H1 (cell line): ENCODE measurements at regions not wholly inside any gene's neighbourhood (a gene's known extent, or its start where the extent isn't known, plus 50 kb on each side); places are given as distances from the start of the nearest gene placed in this dataset.

Experiments used
- CTCF ChIA-PET: fragments of 300-600 bp; sonication (Branson Sonifier 250); formaldehyde crosslinking; loops from one replicate; lab custom pipeline; 2021; ENCODE audit not compliant: partially characterized antibody; lab: Charles Lee
- POLR2A ChIA-PET: fragments of 300-600 bp; sonication (Branson Sonifier 250); formaldehyde crosslinking; loops from one replicate; lab custom pipeline; 2021; ENCODE audit warnings: inconsistent platforms; ENCODE audit not compliant: partially characterized antibody; lab: Charles Lee
- DNase-seq, 2 experiments: peaks; one replicate each; pipeline versions ENCODE4 v3.0.0 to v3.0.0-alpha.2; 2010 to 2022; ENCODE audit warnings: low spot score in 2 of 2, low read depth in 1 of 2, mixed read lengths in 1 of 2
- FAIRE-seq: peaks from 2 replicates; lab custom pipeline; 2011; peaks lifted over from hg19 to GRCh38; lab: Jason Lieb, UNC
- H2AFZ ChIP-seq: 2 replicates; pipeline ENCODE4 v1.8.1; 2012; ENCODE audit warnings: low read length, inconsistent platforms
- H2AK5ac ChIP-seq: 2 replicates; pipeline ENCODE4 v1.6.1; 2013; ENCODE audit warnings: low read depth, low read length
- H2BK120ac ChIP-seq: replicated peaks from 2 replicates; pipeline ENCODE3; 2013; ENCODE audit warnings: low read depth, low read length, inconsistent platforms
- H2BK12ac ChIP-seq: 2 replicates; pipeline ENCODE4 v1.6.1; 2013; ENCODE audit warnings: low read depth, low read length
- H2BK15ac ChIP-seq: 2 replicates; pipeline ENCODE4 v1.6.1; 2013; ENCODE audit warnings: low read length
- H2BK20ac ChIP-seq: 2 replicates; pipeline ENCODE4 v1.6.1; 2013; ENCODE audit warnings: low read length
- H2BK5ac ChIP-seq: 2 replicates; pipeline ENCODE4 v1.6.1; 2013; ENCODE audit warnings: low read depth, low read length
- H3K14ac ChIP-seq: 2 replicates; pipeline ENCODE4 v1.6.1; 2013; ENCODE audit warnings: inconsistent platforms; ENCODE audit not compliant: insufficient read length
- H3K18ac ChIP-seq: 2 replicates; pipeline ENCODE4 v1.6.1; 2013; ENCODE audit warnings: low read length; ENCODE audit errors: extremely low read depth
- H3K23ac ChIP-seq: 2 replicates; pipeline ENCODE4 v1.6.1; 2013; ENCODE audit warnings: inconsistent platforms; ENCODE audit not compliant: insufficient read length
- H3K23me2 ChIP-seq: 2 replicates; pipeline ENCODE4 v1.6.1; 2013; ENCODE audit warnings: low read depth, low read length
- H3K27ac ChIP-seq: 2 replicates; pipeline ENCODE4 v1.6.1; 2011; ENCODE audit warnings: low read depth, low read length, inconsistent platforms
- H3K27me3 ChIP-seq, 4 experiments: replicated peaks in 1 of 4; 1 replicate in 1 of 4; 2 replicates in 3 of 4; pipeline versions ENCODE4 v1.6.1 to v1.8.1; 2011 to 2013; ENCODE audit warnings: low read length in 3 of 4, mild to moderate bottlenecking in 3 of 4, inconsistent platforms in 2 of 4, mixed read lengths in 2 of 4, moderate library complexity in 1 of 4; ENCODE audit not compliant: control insufficient read depth in 3 of 4, insufficient read depth in 3 of 4; ENCODE audit errors: extremely low read depth in 1 of 4
- H3K36me3 ChIP-seq, 4 experiments: 2 replicates each; pipeline versions ENCODE4 v1.6.1 to v1.8.1; 2011 to 2013; ENCODE audit warnings: mild to moderate bottlenecking in 4 of 4, low read length in 3 of 4, moderate library complexity in 2 of 4, control low read depth in 1 of 4, inconsistent platforms in 1 of 4; ENCODE audit not compliant: insufficient read depth in 4 of 4, control insufficient read depth in 2 of 4
- H3K4ac ChIP-seq: replicated peaks from 2 replicates; pipeline ENCODE3; 2013; ENCODE audit warnings: low read length, low read depth, mixed read lengths, inconsistent platforms; ENCODE audit not compliant: insufficient read length
- H3K4me1 ChIP-seq, 4 experiments: replicated peaks in 1 of 4; 1 replicate in 1 of 4; 2 replicates in 3 of 4; pipeline versions ENCODE4 v1.6.1 to v1.8.1; 2011 to 2013; ENCODE audit warnings: low read length in 3 of 4, inconsistent platforms in 2 of 4, mixed read lengths in 1 of 4; ENCODE audit not compliant: insufficient read depth in 4 of 4, control insufficient read depth in 3 of 4
- H3K4me2 ChIP-seq, 2 experiments: 2 replicates each; pipeline versions ENCODE4 v1.6.1 to v1.8.1; 2011 to 2013; ENCODE audit warnings: low read depth in 2 of 2, low read length in 2 of 2, control low read depth in 1 of 2, inconsistent platforms in 1 of 2, mild to moderate bottlenecking in 1 of 2; ENCODE audit not compliant: insufficient read depth in 1 of 2
- H3K4me3 ChIP-seq, 4 experiments: fragments of 200-600, 300-600 bp in 1 of 4; sonication (generic), shearing (Covaris generic), sonication (Bioruptor Twin) in 1 of 4; 2 replicates each; pipeline versions ENCODE4 v1.5.1 to v1.8.1; 2011 to 2016; ENCODE audit warnings: low read length in 4 of 4, low read depth in 3 of 4, control low read depth in 2 of 4, inconsistent platforms in 2 of 4, mild to moderate bottlenecking in 2 of 4, mixed read lengths in 1 of 4, moderate library complexity in 1 of 4; ENCODE audit not compliant: insufficient read depth in 2 of 4; ENCODE audit errors: extremely low read depth in 1 of 4
- H3K56ac ChIP-seq: replicated peaks from 2 replicates; pipeline ENCODE3; 2013; ENCODE audit warnings: low read depth, mild to moderate bottlenecking, mixed read lengths, low read length, inconsistent platforms; ENCODE audit not compliant: insufficient read length
- H3K79me1 ChIP-seq: 2 replicates; pipeline ENCODE4 v1.6.1; 2013; ENCODE audit warnings: low read depth, low read length, control low read depth
- H3K79me2 ChIP-seq, 2 experiments: 2 replicates each; pipeline versions ENCODE4 v1.6.1 to v1.8.1; 2012 to 2013; ENCODE audit warnings: low read length in 2 of 2, mild to moderate bottlenecking in 2 of 2, inconsistent platforms in 1 of 2; ENCODE audit not compliant: insufficient read depth in 2 of 2, control insufficient read depth in 1 of 2
- H3K9ac ChIP-seq, 4 experiments: replicated peaks in 1 of 4; 1 replicate in 1 of 4; 2 replicates in 3 of 4; pipeline versions ENCODE4 v1.6.1 to v1.8.1; 2011 to 2013; ENCODE audit warnings: low read depth in 3 of 4, low read length in 3 of 4, control low read depth in 2 of 4, mild to moderate bottlenecking in 2 of 4, moderate library complexity in 2 of 4, inconsistent platforms in 1 of 4; ENCODE audit errors: extremely low read depth in 1 of 4
- H3K9me3 ChIP-seq, 2 experiments: 2 replicates each; pipeline versions ENCODE4 v1.6.1 to v1.8.1; 2012 to 2013; ENCODE audit warnings: mild to moderate bottlenecking in 2 of 2, moderate library complexity in 2 of 2, control low read depth in 1 of 2, inconsistent platforms in 1 of 2, low read depth in 1 of 2, low read length in 1 of 2, mixed read lengths in 1 of 2; ENCODE audit not compliant: insufficient read depth in 2 of 2
- H4K20me1 ChIP-seq, 2 experiments: replicated peaks in 1 of 2; 2 replicates each; pipeline versions ENCODE3 to v1.8.1; 2011 to 2013; ENCODE audit warnings: inconsistent platforms in 2 of 2, low read length in 2 of 2, mild to moderate bottlenecking in 1 of 2; ENCODE audit not compliant: insufficient read depth in 2 of 2, control insufficient read depth in 1 of 2
- H4K5ac ChIP-seq: 2 replicates; pipeline ENCODE4 v1.6.1; 2013; ENCODE audit warnings: low read length, low read depth, mixed read lengths, inconsistent platforms; ENCODE audit not compliant: insufficient read length
- H4K8ac ChIP-seq: 2 replicates; pipeline ENCODE4 v1.8.0; 2013; ENCODE audit warnings: mild to moderate bottlenecking, moderate library complexity, low read length, inconsistent platforms; ENCODE audit not compliant: insufficient read depth; ENCODE audit errors: extremely low read depth
- H4K91ac ChIP-seq: replicated peaks from 2 replicates; pipeline ENCODE3; 2013; ENCODE audit warnings: low read length, mixed read lengths, inconsistent platforms; ENCODE audit not compliant: insufficient read length
- BRCA1 ChIP-seq: IDR thresholded peaks from 2 replicates; pipeline ENCODE4 v1.6.1; 2012; ENCODE audit warnings: low read depth, low read length, improper control_type of control experiment
- CTBP2 ChIP-seq: IDR thresholded peaks from 2 replicates; pipeline ENCODE4 v1.7.0; 2011; ENCODE audit warnings: borderline replicate concordance, mild to moderate bottlenecking, moderate library complexity, mixed read lengths, low read length; ENCODE audit not compliant: insufficient read depth, insufficient read length
- JUN ChIP-seq: IDR thresholded peaks from 2 replicates; pipeline ENCODE4 v1.6.1; 2011; ENCODE audit warnings: low read depth, mild to moderate bottlenecking, improper control_type of control experiment, low read length
- JUND ChIP-seq: IDR thresholded peaks from 2 replicates; pipeline ENCODE4 v1.6.1; 2011; ENCODE audit warnings: mild to moderate bottlenecking, improper control_type of control experiment, low read length
- KDM1A ChIP-seq: fragments of 200-600, 300-600 bp; sonication (generic); IDR thresholded peaks from 2 replicates; pipeline ENCODE4 v1.7.1; 2016; ENCODE audit warnings: mild to moderate bottlenecking, low read length, borderline replicate concordance
- KDM4A ChIP-seq: IDR thresholded peaks from one replicate; pipeline ENCODE4 v1.7.1; 2012; ENCODE audit warnings: low read depth, mild to moderate bottlenecking, moderate library complexity, low read length, inconsistent platforms; ENCODE audit not compliant: severe bottlenecking
- MAFK ChIP-seq: IDR thresholded peaks from 2 replicates; pipeline ENCODE4 v1.6.1; 2012; ENCODE audit warnings: low read depth, mild to moderate bottlenecking, improper control_type of control experiment, low read length
- NRF1 ChIP-seq: IDR thresholded peaks from 2 replicates; pipeline ENCODE4 v1.6.1; 2011; ENCODE audit warnings: mild to moderate bottlenecking, low read depth, low read length, improper control_type of control experiment
- RAD21 ChIP-seq, 2 experiments: IDR thresholded peaks in 1 of 2; conservative IDR thresholded peaks in 1 of 2; 2 replicates each; pipeline ENCODE4 v1.6.1; 2011; ENCODE audit warnings: low read depth in 2 of 2, low read length in 2 of 2, improper control_type of control experiment in 1 of 2, inconsistent platforms in 1 of 2, mild to moderate bottlenecking in 1 of 2, moderate library complexity in 1 of 2
- SAP30 ChIP-seq: fragments of 300-600 bp; sonication (generic); IDR thresholded peaks from 2 replicates; pipeline ENCODE4 v1.7.1; 2012; ENCODE audit warnings: low read length, moderate library complexity, mild to moderate bottlenecking, inconsistent platforms; ENCODE audit not compliant: insufficient read depth, insufficient replicate concordance
- SIN3A ChIP-seq, 2 experiments: IDR thresholded peaks in 1 of 2; conservative IDR thresholded peaks in 1 of 2; 2 replicates each; pipeline ENCODE4 v1.6.1; 2011 to 2012; ENCODE audit warnings: low read length in 2 of 2, improper control_type of control experiment in 1 of 2, low read depth in 1 of 2, mild to moderate bottlenecking in 1 of 2
- SP1 ChIP-seq: IDR thresholded peaks from 2 replicates; pipeline ENCODE4 v1.6.1; 2011; ENCODE audit warnings: low read depth, low read length
- WGBS, 2 experiments: shearing (Covaris generic) in 1 of 2; methylation state at CpG; one replicate each; pipeline versions ENCODE4 v1.1.6 to v1.1.7; 2013 to 2015; ENCODE audit warnings: low lambda C conversion rate in 2 of 2, mixed read lengths in 2 of 2, inconsistent platforms in 1 of 2, low coverage in 1 of 2, missing lambda C conversion rate in 1 of 2; ENCODE audit not compliant: insufficient replicate concordance in 2 of 2, insufficient coverage in 1 of 2, insufficient read length in 1 of 2; ENCODE audit errors: extremely low coverage in 1 of 2, missing lambda C conversion rate in 1 of 2; 5-methylcytosine and 5-hydroxymethylcytosine counted together
- TF ChIP-seq, protein P1 (sequence below): IDR thresholded peaks from 2 replicates; pipeline ENCODE4 v1.6.1; 2011; ENCODE audit warnings: low read depth, mild to moderate bottlenecking, low read length; ENCODE audit not compliant: insufficient read depth

DNA sequence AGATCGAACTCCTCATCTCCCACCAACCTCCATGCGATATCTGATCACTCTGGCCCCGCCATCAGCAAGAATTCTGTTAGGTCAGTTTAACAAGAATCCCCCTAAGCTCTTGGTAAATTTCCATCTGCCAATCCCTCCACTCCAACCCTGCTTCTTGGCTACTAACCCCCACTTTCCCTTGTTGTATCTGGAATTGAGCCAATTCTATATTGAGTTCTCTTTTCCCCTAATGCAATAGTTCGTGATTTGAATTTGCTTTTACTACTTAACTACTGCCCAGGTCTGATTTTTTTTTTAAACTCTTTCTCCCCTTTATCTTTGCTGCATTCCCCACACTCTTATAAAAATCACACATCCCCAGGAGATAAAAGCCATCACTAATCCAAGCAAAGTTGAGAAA lies 159.3 kb upstream of the STK17B start:
- no peak overlapping the region for H2BK20ac ChIP-seq
- no peaks in the 10 kb centered on the region for H3K36me3 ChIP-seq
- no peak overlapping the region for H2AK5ac ChIP-seq
- H2BK12ac ChIP-seq, result no peak overlapping the region
- no peak overlapping the region for H3K9ac ChIP-seq
- H3K79me1 ChIP-seq, result no peaks in the 10 kb centered on the region
- CTCF ChIA-PET, result interaction anchor here (1.2 to 1.6 kb wide), 2 partner anchors 9 to 252 kb away, joined by 3 to 4 read pairs; no protein-coding TSS in a partner anchor
- no peak overlapping the region for H4K5ac ChIP-seq
- no peaks in the 10 kb centered on the region for H3K4me1 ChIP-seq
- H3K79me2 ChIP-seq, result no peaks in the 10 kb centered on the region
- H4K91ac ChIP-seq, result no peak overlapping the region
- H3K27me3 ChIP-seq, result peaks cover 0 to under 1% (median 0%) of the 10 kb centered on the region in 4 experiments; a peak in 1 of 7 replicates
- WGBS, 2 experiments, result 94% methylated on average over 4 of the region's 4 CpGs; no CpG with 5 or more reads in 1 of the 2 experiments
- no peak overlapping the region for H3K4me3 ChIP-seq
- H2BK120ac ChIP-seq, result no peak overlapping the region
- H2BK5ac ChIP-seq, result no peak overlapping the region
- POLR2A ChIA-PET, result no interaction called here
- H3K14ac ChIP-seq, result no peak overlapping the region
- no peak overlapping the region for H3K27ac ChIP-seq
- FAIRE-seq (no peak), DNase-seq (no peak)
- no peak overlapping the region for H3K23ac ChIP-seq
- H2AFZ ChIP-seq, result no peak overlapping the region
- H3K56ac ChIP-seq, result no peak overlapping the region
- no peaks in the 10 kb centered on the region for H3K23me2 ChIP-seq
- H3K18ac ChIP-seq, result no peak overlapping the region
- H3K4ac ChIP-seq, result no peak overlapping the region
- H4K8ac ChIP-seq, result no peak overlapping the region
- no peak overlapping the region for H2BK15ac ChIP-seq
- H4K20me1 ChIP-seq, result no peaks in the 10 kb centered on the region
- H3K4me2 ChIP-seq, result no peak overlapping the region
- no peaks in the 10 kb centered on the region for H3K9me3 ChIP-seq
- no peak for TF ChIP-seq RAD21 (IDR thresholded peaks at IDR 0.05 in 1 of 2, conservative IDR thresholded peaks at IDR 0.05 in 1 of 2; ENCODE audit: low read depth in 2 of 2, low read length in 2 of 2)
- TF ChIP-seq, protein P1, sequence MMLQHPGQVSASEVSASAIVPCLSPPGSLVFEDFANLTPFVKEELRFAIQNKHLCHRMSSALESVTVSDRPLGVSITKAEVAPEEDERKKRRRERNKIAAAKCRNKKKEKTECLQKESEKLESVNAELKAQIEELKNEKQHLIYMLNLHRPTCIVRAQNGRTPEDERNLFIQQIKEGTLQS, result no peak
- no peak for TF ChIP-seq JUND
- no peak for TF ChIP-seq JUN
- TF ChIP-seq SAP30, result no peak
- no peak for TF ChIP-seq CTBP2
- no peak for TF ChIP-seq MAFK
- no peak for TF ChIP-seq NRF1
- no peak for TF ChIP-seq SP1
- TF ChIP-seq KDM4A, result no peak
- no peak for TF ChIP-seq SIN3A (conservative IDR thresholded peaks at IDR 0.05 in 1 of 2, IDR thresholded peaks at IDR 0.05 in 1 of 2; ENCODE audit: low read depth in 1 of 2, low read length in 2 of 2)
- no peak for TF ChIP-seq KDM1A
- TF ChIP-seq BRCA1, result no peak
